Endodermal cell (in vitro differentiated cells): ENCODE measurements at regions not wholly inside any gene's neighbourhood (a gene's known extent, or its start where the extent isn't known, plus 50 kb on each side); places are given as distances from the start of the nearest gene placed in this dataset.

Source experiments
- DNase-seq: peaks from one replicate; pipeline ENCODE4 v3.0.0-alpha.2; 2017
- H3K27ac ChIP-seq: 2 replicates; pipeline ENCODE4 v1.5.1; 2013; ENCODE audit warnings: mild to moderate bottlenecking, low read depth, low read length, moderate library complexity
- H3K27me3 ChIP-seq: 2 replicates; pipeline ENCODE4 v1.6.1; 2013; ENCODE audit warnings: mild to moderate bottlenecking, low read length, moderate library complexity; ENCODE audit not compliant: insufficient read depth, control insufficient read depth, poor library complexity, severe bottlenecking
- H3K36me3 ChIP-seq: 2 replicates; pipeline ENCODE4 v1.7.0; 2013; ENCODE audit warnings: mild to moderate bottlenecking, low read length, moderate library complexity; ENCODE audit not compliant: control insufficient read depth, insufficient read depth
- H3K4me1 ChIP-seq: one replicate; pipeline ENCODE4 v1.7.0; 2013; ENCODE audit warnings: low read length; ENCODE audit not compliant: control insufficient read depth, insufficient read depth
- H3K4me3 ChIP-seq: 2 replicates; pipeline ENCODE4 v1.5.1; 2013; ENCODE audit warnings: mild to moderate bottlenecking, low read length, moderate library complexity
- H3K9ac ChIP-seq: 2 replicates; pipeline ENCODE4 v1.6.1; 2013; ENCODE audit warnings: mild to moderate bottlenecking, low read length, moderate library complexity; ENCODE audit not compliant: poor library complexity, severe bottlenecking; ENCODE audit errors: extremely low read depth
- H3K9me3 ChIP-seq: 2 replicates; pipeline ENCODE4 v1.6.1; 2013; ENCODE audit warnings: mild to moderate bottlenecking, low read length, moderate library complexity; ENCODE audit not compliant: control insufficient read depth
- H3K27ac Mint-ChIP-seq: 2 replicates; pipeline ENCODE4 v1.8.0; 2020; ENCODE audit warnings: mixed read lengths
- H3K27me3 Mint-ChIP-seq: 2 replicates; pipeline ENCODE4 v1.8.0; 2021; ENCODE audit warnings: mild to moderate bottlenecking, mixed read lengths; ENCODE audit not compliant: insufficient read depth
- H3K36me3 Mint-ChIP-seq: 2 replicates; pipeline ENCODE4 v1.8.0; 2020; ENCODE audit warnings: low read depth, mixed read lengths
- H3K4me1 Mint-ChIP-seq: 2 replicates; pipeline ENCODE4 v1.8.0; 2020; ENCODE audit warnings: mixed read lengths
- H3K4me3 Mint-ChIP-seq: 2 replicates; pipeline ENCODE4 v1.8.0; 2020; ENCODE audit warnings: mild to moderate bottlenecking, moderate library complexity, mixed read lengths
- H3K9me3 Mint-ChIP-seq: 2 replicates; pipeline ENCODE4 v1.8.0; 2020; ENCODE audit warnings: mild to moderate bottlenecking, mixed read lengths
- WGBS, 2 experiments: methylation state at CpG; one replicate each; pipeline versions ENCODE4 v1.1.5 to v1.1.7; 2013; ENCODE audit warnings: missing lambda C conversion rate in 2 of 2, mixed read lengths in 1 of 2; ENCODE audit not compliant: insufficient coverage in 1 of 2, insufficient read length in 1 of 2; 5-methylcytosine and 5-hydroxymethylcytosine counted together
- TF ChIP-seq, protein P1 (sequence below): fragments of 200-600 bp; sonication (generic); conservative IDR thresholded peaks from 2 replicates; pipeline ENCODE4 v1.5.0; 2021; ENCODE audit warnings: antibody characterized with exemption, mild to moderate bottlenecking

DNA sequence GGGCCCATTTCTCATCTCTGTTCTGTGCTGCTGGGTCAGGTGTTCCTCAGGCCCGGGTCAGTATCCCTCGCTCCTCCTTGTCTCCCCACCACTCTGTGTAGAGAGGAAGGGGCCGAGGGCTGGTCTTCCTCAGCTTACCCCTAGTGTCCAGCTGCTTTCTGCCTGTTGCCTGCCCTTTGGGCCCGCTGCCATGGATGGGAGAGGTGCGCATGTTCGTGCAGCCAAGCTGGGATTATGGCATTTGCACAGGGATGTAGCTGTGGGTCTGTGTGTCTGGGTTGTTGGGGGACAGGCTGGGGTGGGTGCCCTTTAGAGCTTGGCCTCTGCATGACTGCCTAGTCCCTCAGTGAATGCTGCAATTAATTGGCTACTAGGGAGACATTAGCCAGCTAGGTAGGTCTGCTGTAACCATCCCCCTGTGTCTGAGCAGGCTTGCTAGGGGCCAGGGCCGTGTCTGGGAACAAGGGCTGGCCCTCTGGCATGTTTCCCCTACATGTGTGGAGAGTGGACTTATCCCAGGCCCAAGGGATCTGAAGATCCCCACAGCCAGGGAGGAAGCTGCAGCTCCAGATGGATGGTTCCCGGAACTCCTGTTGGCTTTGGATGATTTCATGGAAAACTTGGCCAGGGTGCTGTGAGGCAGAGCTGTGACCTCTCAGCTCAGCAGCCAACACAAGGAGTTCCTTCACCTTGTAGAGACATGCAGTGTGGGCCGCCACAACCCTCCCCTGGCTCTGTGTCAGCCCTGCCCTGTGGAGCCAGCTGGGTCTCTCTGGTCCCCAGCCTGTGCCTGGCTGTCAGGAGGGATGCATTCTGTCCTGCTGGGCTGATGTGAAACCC, 161.9 kb downstream of the MACROH2A1 start:
- Histone ChIP-seq H3K4me1 (no peaks in the 10 kb centered on the region), H3K27me3 (peaks cover 13% of the 10 kb centered on the region), H3K27ac (no peak overlapping the region), H3K9me3 (no peaks in the 10 kb centered on the region), H3K4me3 (no peak overlapping the region), H3K36me3 (no peaks in the 10 kb centered on the region), H3K9ac (no peak overlapping the region)
- no peak overlapping the region for H3K4me3 Mint-ChIP-seq
- H3K36me3 Mint-ChIP-seq = no peaks in the 10 kb centered on the region
- peaks cover 16% of the 10 kb centered on the region for H3K27me3 Mint-ChIP-seq
- peaks cover 4% of the 10 kb centered on the region for H3K4me1 Mint-ChIP-seq
- WGBS, 2 experiments = 90 to 96% methylated on average over 2 to 9 of the region's 9 CpGs
- DNase-seq = peak; percentile 44
- H3K9me3 Mint-ChIP-seq = no peaks in the 10 kb centered on the region
- TF ChIP-seq, protein P1, sequence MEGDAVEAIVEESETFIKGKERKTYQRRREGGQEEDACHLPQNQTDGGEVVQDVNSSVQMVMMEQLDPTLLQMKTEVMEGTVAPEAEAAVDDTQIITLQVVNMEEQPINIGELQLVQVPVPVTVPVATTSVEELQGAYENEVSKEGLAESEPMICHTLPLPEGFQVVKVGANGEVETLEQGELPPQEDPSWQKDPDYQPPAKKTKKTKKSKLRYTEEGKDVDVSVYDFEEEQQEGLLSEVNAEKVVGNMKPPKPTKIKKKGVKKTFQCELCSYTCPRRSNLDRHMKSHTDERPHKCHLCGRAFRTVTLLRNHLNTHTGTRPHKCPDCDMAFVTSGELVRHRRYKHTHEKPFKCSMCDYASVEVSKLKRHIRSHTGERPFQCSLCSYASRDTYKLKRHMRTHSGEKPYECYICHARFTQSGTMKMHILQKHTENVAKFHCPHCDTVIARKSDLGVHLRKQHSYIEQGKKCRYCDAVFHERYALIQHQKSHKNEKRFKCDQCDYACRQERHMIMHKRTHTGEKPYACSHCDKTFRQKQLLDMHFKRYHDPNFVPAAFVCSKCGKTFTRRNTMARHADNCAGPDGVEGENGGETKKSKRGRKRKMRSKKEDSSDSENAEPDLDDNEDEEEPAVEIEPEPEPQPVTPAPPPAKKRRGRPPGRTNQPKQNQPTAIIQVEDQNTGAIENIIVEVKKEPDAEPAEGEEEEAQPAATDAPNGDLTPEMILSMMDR = no peak
- no peak overlapping the region for H3K27ac Mint-ChIP-seq

DNA sequence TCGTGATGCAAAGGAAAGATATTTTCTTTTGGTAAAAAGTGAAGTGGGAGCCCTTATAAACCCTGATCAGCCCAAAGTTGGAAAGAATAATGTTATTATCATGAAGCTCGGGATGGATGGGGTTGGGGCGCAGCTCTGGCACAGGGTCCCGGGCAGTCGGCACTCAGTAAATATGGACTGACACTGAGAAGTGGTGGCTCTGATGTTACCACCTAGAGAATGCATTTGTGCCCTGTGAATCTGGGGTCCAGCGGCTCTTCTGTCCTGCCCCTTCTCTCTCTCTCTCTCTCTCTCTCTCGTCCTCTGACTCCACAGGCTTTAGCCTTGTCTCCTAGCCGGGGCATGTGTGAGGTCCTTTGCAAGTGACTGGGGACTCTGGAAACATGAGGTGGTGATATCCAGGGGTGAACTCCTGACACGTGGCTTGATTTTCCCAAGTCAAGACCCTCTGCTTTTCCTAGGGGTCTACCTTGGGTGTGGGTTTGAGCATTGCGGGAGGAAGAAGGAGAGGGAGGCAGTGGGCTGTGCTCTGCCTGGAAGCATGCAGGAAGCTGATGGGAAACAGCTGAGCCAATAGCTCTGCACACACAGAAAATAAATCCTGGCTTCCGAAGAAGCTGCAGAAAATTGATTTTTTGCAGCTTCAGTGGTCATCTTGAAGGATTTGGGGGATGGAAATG, 162.7 kb downstream of the MACROH2A1 start:
- TF ChIP-seq, protein P1 = no peak
- Mint-ChIP-seq H3K36me3 (no peaks in the 10 kb centered on the region), H3K9me3 (no peaks in the 10 kb centered on the region), H3K4me1 (peaks cover 4% of the 10 kb centered on the region), H3K4me3 (no peak overlapping the region), H3K27ac (no peak overlapping the region), H3K27me3 (peaks cover 12% of the 10 kb centered on the region)
- Histone ChIP-seq H3K27ac (no peak overlapping the region), H3K27me3 (peaks cover 7% of the 10 kb centered on the region), H3K36me3 (no peaks in the 10 kb centered on the region), H3K9me3 (no peaks in the 10 kb centered on the region), H3K4me3 (no peak overlapping the region), H3K4me1 (no peaks in the 10 kb centered on the region), H3K9ac (no peak overlapping the region)
- peak; percentile 37 for DNase-seq
- 91 to 93% methylated on average over 5 to 11 of the region's 11 CpGs for WGBS, 2 experiments

DNA sequence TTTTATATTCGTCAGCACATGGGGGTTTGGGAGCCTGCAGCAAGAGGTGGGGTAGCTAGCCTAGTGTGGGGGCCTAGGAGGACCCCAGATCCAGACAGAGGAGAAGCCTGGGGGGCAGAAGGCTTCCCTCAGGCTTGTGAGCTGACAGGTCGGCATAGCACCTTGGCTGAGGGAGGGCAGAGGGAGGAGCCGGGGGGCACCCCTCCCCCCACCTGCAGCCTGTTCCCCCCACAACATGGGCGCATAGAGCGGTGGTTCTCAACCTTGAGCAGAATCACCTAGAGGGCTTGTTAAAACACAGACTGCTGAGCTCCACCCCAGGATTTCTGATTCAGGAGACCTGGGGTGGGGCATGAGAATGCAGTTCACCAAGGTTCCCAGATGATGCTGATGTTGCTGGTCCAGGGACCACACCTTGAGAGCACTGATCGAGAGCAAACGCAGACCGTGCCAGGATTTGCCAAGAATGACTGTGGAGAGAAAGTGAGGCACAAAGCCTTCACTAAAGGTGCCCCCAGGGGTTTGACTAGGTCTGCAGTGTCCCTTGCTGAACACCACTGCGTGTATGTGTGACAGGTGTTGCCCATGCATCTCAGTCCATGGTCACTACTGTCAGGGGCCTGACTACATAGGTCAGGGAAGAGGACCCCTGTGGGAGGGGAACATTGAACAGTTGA, 163.3 kb downstream of the MACROH2A1 start:
- TF ChIP-seq, protein P1 = no peak
- 86 to 92% methylated on average over 4 to 9 of the region's 9 CpGs for WGBS, 2 experiments
- Mint-ChIP-seq H3K4me1 (peaks cover 4% of the 10 kb centered on the region), H3K9me3 (no peaks in the 10 kb centered on the region), H3K27me3 (peaks cover 12% of the 10 kb centered on the region), H3K36me3 (no peaks in the 10 kb centered on the region), H3K4me3 (no peak overlapping the region), H3K27ac (no peak overlapping the region)
- Histone ChIP-seq H3K27ac (no peak overlapping the region), H3K27me3 (peaks cover 5% of the 10 kb centered on the region), H3K4me3 (no peak overlapping the region), H3K9ac (no peak overlapping the region), H3K4me1 (no peaks in the 10 kb centered on the region), H3K9me3 (no peaks in the 10 kb centered on the region), H3K36me3 (no peaks in the 10 kb centered on the region)
- DNase-seq = peak; percentile 39
